Vagina (tissue), 2 donors: ENCODE measurements at regions not wholly inside any gene's neighbourhood (a gene's known extent, or its start where the extent isn't known, plus 50 kb on each side); places are given as distances from the start of the nearest gene placed in this dataset.

Source experiments
- POLR2A ChIP-seq, 2 donors: fragments of 450-650 bp; IDR thresholded peaks; one replicate each; pipeline ENCODE4 v1.6.1; 2017; ENCODE audit warnings: antibody characterized with exemption in 2 of 2, mild to moderate bottlenecking in 2 of 2, moderate library complexity in 2 of 2
- POLR2AphosphoS5 ChIP-seq, 2 donors: sonication (generic); formaldehyde crosslinking; IDR thresholded peaks; one replicate each; pipeline ENCODE4 v1.9.0; 2017; ENCODE audit warnings: antibody characterized with exemption in 2 of 2, mild to moderate bottlenecking in 2 of 2, low read depth in 1 of 2; ENCODE audit not compliant: insufficient read depth in 1 of 2
- TF ChIP-seq, protein P1 (sequence below), 3 experiments: fragments of 450-650 bp in 2 of 3; fragments of 200-600 bp in 1 of 3; sonication (generic) in 1 of 3; IDR thresholded peaks; one replicate each; pipeline ENCODE4 v1.5.1; 2017 to 2019; ENCODE audit warnings: antibody characterized with exemption in 3 of 3, mild to moderate bottlenecking in 2 of 3, moderate library complexity in 2 of 3

GRCh38 chr2:51758081-51758480 lies 726.1 kb upstream of the NRXN1 start:
- TF ChIP-seq POLR2AphosphoS5 (IDR thresholded peaks at IDR 0.05; ENCODE audit: insufficient read depth in 1 of 2, low read depth in 1 of 2) = no peak
- TF ChIP-seq, protein P1, sequence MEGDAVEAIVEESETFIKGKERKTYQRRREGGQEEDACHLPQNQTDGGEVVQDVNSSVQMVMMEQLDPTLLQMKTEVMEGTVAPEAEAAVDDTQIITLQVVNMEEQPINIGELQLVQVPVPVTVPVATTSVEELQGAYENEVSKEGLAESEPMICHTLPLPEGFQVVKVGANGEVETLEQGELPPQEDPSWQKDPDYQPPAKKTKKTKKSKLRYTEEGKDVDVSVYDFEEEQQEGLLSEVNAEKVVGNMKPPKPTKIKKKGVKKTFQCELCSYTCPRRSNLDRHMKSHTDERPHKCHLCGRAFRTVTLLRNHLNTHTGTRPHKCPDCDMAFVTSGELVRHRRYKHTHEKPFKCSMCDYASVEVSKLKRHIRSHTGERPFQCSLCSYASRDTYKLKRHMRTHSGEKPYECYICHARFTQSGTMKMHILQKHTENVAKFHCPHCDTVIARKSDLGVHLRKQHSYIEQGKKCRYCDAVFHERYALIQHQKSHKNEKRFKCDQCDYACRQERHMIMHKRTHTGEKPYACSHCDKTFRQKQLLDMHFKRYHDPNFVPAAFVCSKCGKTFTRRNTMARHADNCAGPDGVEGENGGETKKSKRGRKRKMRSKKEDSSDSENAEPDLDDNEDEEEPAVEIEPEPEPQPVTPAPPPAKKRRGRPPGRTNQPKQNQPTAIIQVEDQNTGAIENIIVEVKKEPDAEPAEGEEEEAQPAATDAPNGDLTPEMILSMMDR (IDR thresholded peaks at IDR 0.05) = no peak
- TF ChIP-seq POLR2A (IDR thresholded peaks at IDR 0.05) = no peak
